ENCODE measurements at regions not wholly inside any gene's neighbourhood (a gene's known extent, or its start where the extent isn't known, plus 50 kb on each side); places are given as distances from the start of the nearest gene placed in this dataset.

DNA sequence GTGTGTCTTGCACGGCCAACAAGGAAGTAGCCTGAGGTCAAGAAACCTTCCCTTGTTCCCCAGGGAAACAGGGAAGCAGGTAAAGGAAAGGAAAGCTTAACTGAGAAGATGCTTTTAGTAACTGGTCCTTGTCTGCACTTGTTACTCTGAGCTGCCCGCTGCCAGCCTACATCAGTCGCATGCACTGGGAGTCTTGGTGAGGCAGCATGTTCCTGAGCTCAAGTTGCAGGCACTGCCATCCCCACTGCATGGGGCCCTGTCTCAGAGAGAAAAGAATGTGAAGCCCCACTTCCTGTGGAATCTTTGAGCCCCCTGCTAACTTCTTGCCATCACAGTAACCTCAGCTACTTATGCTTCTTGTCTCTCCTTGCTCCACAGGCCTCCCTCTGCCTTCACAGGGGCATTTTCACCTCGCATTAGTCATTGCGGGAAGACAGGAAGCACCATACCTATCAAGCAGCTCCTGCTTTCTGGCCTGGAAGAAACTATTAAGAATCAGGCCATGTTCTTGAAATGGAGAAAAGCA lies 344.1 kb upstream of the ADAMTSL1 start:
- intact Hi-C loops (cut with micrococcal nuclease), result no loop called here
- CTCF ChIA-PET, result no interaction called here
- Histone ChIP-seq H3K4me3 (replicated peaks in 1 of 2; ENCODE audit: low read depth in 1 of 2, low read length in 2 of 2) (no peak overlapping the region), H3K36me3 (ENCODE audit: control insufficient read depth in 1 of 2, insufficient read depth in 2 of 2, low read length in 2 of 2) (no peaks in the 10 kb centered on the region), H3K27ac (ENCODE audit: low read depth, low read length) (no peak overlapping the region), H3K27me3 (ENCODE audit: insufficient read depth, low read length) (no peaks in the 10 kb centered on the region), H3K79me2 (ENCODE audit: insufficient read depth, low read length) (no peaks in the 10 kb centered on the region), H3K9me2 (ENCODE audit: insufficient read depth) (no peaks in the 10 kb centered on the region), H3K4me2 (ENCODE audit: low read length) (no peak overlapping the region), H3K4me1 (ENCODE audit: control insufficient read depth in 1 of 2, insufficient read depth in 2 of 2, low read length in 2 of 2) (no peaks in the 10 kb centered on the region), H3K9me3 (ENCODE audit: control insufficient read depth in 1 of 2, insufficient read depth in 1 of 2, low read depth in 1 of 2, low read length in 2 of 2) (peaks cover 3 to 23% of the 10 kb centered on the region in 2 experiments; a peak in 2 of 4 replicates), H4K20me1 (ENCODE audit: insufficient read depth) (no peaks in the 10 kb centered on the region), H2AFZ (ENCODE audit: low read depth, low read length, poor library complexity, severe bottlenecking) (no peak overlapping the region), H3K9ac (ENCODE audit: low read length) (no peak overlapping the region)
- DNase-seq (ENCODE audit: low read depth, low spot score), result no peak
- ATAC-seq, result no peak
- BruUV-seq (replicated peaks), result no TSS peak
- TF ChIP-seq EZH2 (IDR thresholded peaks at IDR 0.05), result no peak
- no peak for TF ChIP-seq EGR1 (IDR thresholded peaks at IDR 0.05; ENCODE audit: low read depth)
- TF ChIP-seq, protein P1, sequence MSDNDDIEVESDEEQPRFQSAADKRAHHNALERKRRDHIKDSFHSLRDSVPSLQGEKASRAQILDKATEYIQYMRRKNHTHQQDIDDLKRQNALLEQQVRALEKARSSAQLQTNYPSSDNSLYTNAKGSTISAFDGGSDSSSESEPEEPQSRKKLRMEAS (IDR thresholded peaks at IDR 0.05), result no peak
- TF ChIP-seq CBX3 (IDR thresholded peaks at IDR 0.05; ENCODE audit: low read depth), result no peak
- RAD21 ChIA-PET (ENCODE audit: low non-redundant PET in 1 of 2, low total read pairs in 2 of 2, uncharacterized antibody in 2 of 2, unreplicated experiment in 2 of 2), result no interaction called here
- POLR2A ChIA-PET, result no interaction called here

DNA sequence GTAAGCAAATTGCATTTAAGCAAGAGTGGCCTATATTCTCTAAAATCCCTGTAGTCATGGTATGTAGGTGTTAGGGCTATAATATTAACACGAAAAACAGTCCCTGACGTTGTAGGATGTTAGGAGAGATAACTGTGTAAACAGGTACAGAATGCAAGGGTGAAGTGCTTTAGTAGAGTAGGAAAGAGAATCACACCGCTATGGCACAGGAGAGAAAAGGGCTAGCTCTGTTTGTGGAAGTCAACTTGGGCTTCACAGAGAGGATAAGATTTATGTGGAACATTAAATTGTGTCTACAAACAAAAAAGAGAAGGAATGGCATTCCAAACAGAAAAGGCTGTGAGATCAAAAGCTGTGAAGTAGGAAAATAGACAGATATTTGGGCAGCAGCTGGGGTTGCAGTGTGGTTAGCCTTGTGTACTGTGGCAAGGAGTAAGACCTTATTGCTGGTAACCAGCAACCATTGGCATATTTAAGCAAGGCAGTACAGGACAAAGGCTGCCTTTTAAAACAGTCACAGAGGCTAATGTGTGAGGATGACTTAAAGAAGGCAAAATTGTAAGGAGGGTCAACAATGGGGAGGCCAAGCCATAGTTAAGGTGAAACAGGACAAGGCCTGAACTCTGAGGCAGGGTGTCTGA lies 337.5 kb upstream of the ADAMTSL1 start:
- DNase-seq (ENCODE audit: low read depth, low spot score), result no peak
- Histone ChIP-seq H3K4me3 (replicated peaks in 1 of 2; ENCODE audit: low read depth in 1 of 2, low read length in 2 of 2) (no peak overlapping the region), H3K4me1 (ENCODE audit: control insufficient read depth in 1 of 2, insufficient read depth in 2 of 2, low read length in 2 of 2) (no peaks in the 10 kb centered on the region), H3K27me3 (ENCODE audit: insufficient read depth, low read length) (no peaks in the 10 kb centered on the region), H3K9me2 (ENCODE audit: insufficient read depth) (no peaks in the 10 kb centered on the region), H4K20me1 (ENCODE audit: insufficient read depth) (no peaks in the 10 kb centered on the region), H3K9ac (ENCODE audit: low read length) (no peak overlapping the region), H3K36me3 (ENCODE audit: control insufficient read depth in 1 of 2, insufficient read depth in 2 of 2, low read length in 2 of 2) (no peaks in the 10 kb centered on the region), H3K27ac (ENCODE audit: low read depth, low read length) (no peak overlapping the region), H3K79me2 (ENCODE audit: insufficient read depth, low read length) (no peaks in the 10 kb centered on the region), H3K4me2 (ENCODE audit: low read length) (no peak overlapping the region), H3K9me3 (ENCODE audit: control insufficient read depth in 1 of 2, insufficient read depth in 1 of 2, low read depth in 1 of 2, low read length in 2 of 2) (peaks cover 0 to 20% of the 10 kb centered on the region in 2 experiments; a peak in 2 of 4 replicates), H2AFZ (ENCODE audit: low read depth, low read length, poor library complexity, severe bottlenecking) (no peak overlapping the region)
- TF ChIP-seq, protein P1 (IDR thresholded peaks at IDR 0.05), result no peak
- TF ChIP-seq ZNF274 (IDR thresholded peaks at IDR 0.05; ENCODE audit: low read depth, low read length) (no peak), FOSL1 (IDR thresholded peaks at IDR 0.05; ENCODE audit: low read depth) (no peak), POLR2A (IDR thresholded peaks at IDR 0.05; ENCODE audit: borderline replicate concordance, extremely low read depth, insufficient read depth, insufficient read length) (no peak), CEBPB (IDR thresholded peaks at IDR 0.05; ENCODE audit: low read depth) (no peak), SRF (IDR thresholded peaks at IDR 0.05; ENCODE audit: low read depth) (no peak), SP1 (IDR thresholded peaks at IDR 0.05; ENCODE audit: low read depth) (no peak)
- CTCF ChIA-PET, result no interaction called here
- POLR2A ChIA-PET, result no interaction called here
- no TSS peak for BruUV-seq (replicated peaks)
- RAD21 ChIA-PET (ENCODE audit: low non-redundant PET in 1 of 2, low total read pairs in 2 of 2, uncharacterized antibody in 2 of 2, unreplicated experiment in 2 of 2), result no interaction called here
- intact Hi-C loops (cut with micrococcal nuclease), result no loop called here
- no peak for ATAC-seq
